Common myeloid progenitor, CD34-positive (primary cell): ENCODE measurements at regions not wholly inside any gene's neighbourhood (a gene's known extent, or its start where the extent isn't known, plus 50 kb on each side); places are given as distances from the start of the nearest gene placed in this dataset.

ENCODE experiments used
- CTCF ChIA-PET: fragments of 350-600 bp; sonication (Branson Sonifier 250); formaldehyde crosslinking; loops from one replicate; lab custom pipeline; 2021; ENCODE audit warnings: antibody characterized with exemption; lab: Charles Lee
- POLR2A ChIA-PET: fragments of 350-600 bp; sonication (Branson Sonifier 250); formaldehyde crosslinking; loops from one replicate; lab custom pipeline; 2021; ENCODE audit warnings: antibody characterized with exemption; lab: Charles Lee
- DNase-seq, 3 donors: peaks; one replicate each; pipeline versions ENCODE4 v3.0.0 to v3.0.0-alpha.2; 2013
- H3K27ac ChIP-seq, 2 experiments: 1 replicate in 1 of 2; 2 replicates in 1 of 2; pipeline ENCODE4 v1.7.0; 2013; ENCODE audit warnings: inconsistent platforms in 2 of 2, low read length in 2 of 2, mild to moderate bottlenecking in 2 of 2, low read depth in 1 of 2, moderate library complexity in 1 of 2; ENCODE audit not compliant: severe bottlenecking in 2 of 2, insufficient read depth in 1 of 2, poor library complexity in 1 of 2
- H3K27me3 ChIP-seq, 5 experiments: replicated peaks in 2 of 5; 1 replicate in 3 of 5; 2 replicates in 2 of 5; pipeline versions ENCODE4 v1.6.1 to v1.7.0; 2013; ENCODE audit warnings: low read length in 4 of 5, mild to moderate bottlenecking in 2 of 5, moderate library complexity in 2 of 5, inconsistent platforms in 1 of 5; ENCODE audit not compliant: insufficient read depth in 5 of 5, control insufficient read depth in 4 of 5
- H3K36me3 ChIP-seq, 4 experiments: 1 replicate in 2 of 4; 2 replicates in 2 of 4; pipeline versions ENCODE4 v1.6.1 to v1.7.0; 2013; ENCODE audit warnings: low read length in 3 of 4, control low read depth in 1 of 4, mild to moderate bottlenecking in 1 of 4; ENCODE audit not compliant: control insufficient read depth in 4 of 4, insufficient read depth in 4 of 4
- H3K4me1 ChIP-seq, 4 experiments: 1 replicate in 3 of 4; 2 replicates in 1 of 4; pipeline versions ENCODE4 v1.6.1 to v1.7.1; 2013; ENCODE audit warnings: low read length in 3 of 4, mild to moderate bottlenecking in 3 of 4, control low read depth in 1 of 4, inconsistent platforms in 1 of 4, moderate library complexity in 1 of 4; ENCODE audit not compliant: control insufficient read depth in 4 of 4, insufficient read depth in 4 of 4; ENCODE audit errors: control extremely low read depth in 1 of 4
- H3K4me3 ChIP-seq, 7 experiments: 1 replicate in 4 of 7; 2 replicates in 3 of 7; pipeline versions ENCODE4 v1.5.1 to v1.7.0; 2013; ENCODE audit warnings: mild to moderate bottlenecking in 7 of 7, low read length in 6 of 7, moderate library complexity in 6 of 7, inconsistent platforms in 2 of 7, low read depth in 2 of 7, control low read depth in 1 of 7; ENCODE audit not compliant: insufficient read depth in 4 of 7, control insufficient read depth in 1 of 7; ENCODE audit errors: extremely low read depth in 1 of 7
- H3K9me3 ChIP-seq, 5 experiments: 1 replicate in 4 of 5; 2 replicates in 1 of 5; pipeline versions ENCODE4 v1.6.1 to v1.7.1; 2013; ENCODE audit warnings: low read length in 4 of 5, mild to moderate bottlenecking in 2 of 5, inconsistent platforms in 1 of 5, low read depth in 1 of 5, moderate library complexity in 1 of 5; ENCODE audit not compliant: control insufficient read depth in 4 of 5, insufficient read depth in 2 of 5; ENCODE audit errors: control extremely low read depth in 1 of 5
- WGBS: methylation state at CpG from one replicate; pipeline ENCODE4 v1.1.5; 2013; ENCODE audit not compliant: insufficient coverage; 5-methylcytosine and 5-hydroxymethylcytosine counted together

DNA sequence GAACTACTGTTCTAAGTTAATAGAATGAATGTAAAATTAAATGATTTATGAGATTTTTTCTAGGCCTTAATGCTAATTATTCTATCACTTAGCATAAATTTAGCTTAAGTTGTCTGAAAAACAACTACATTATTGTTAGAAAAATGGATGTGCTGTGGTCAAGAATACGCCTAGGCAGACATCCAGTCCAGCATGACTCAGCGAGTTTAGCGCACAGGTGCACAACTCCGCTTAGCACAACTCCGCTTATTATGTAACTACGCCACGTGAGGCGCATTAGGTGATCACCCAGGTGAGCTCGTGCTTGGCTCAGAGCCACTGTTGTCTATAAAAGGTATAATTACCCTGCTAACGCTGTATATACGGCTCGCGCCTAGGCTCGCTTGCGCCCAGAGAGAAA, 1043.6 kb upstream of the ADGRL4 start:
- Histone ChIP-seq H3K4me3 (no peak overlapping the region), H3K27ac (no peak overlapping the region), H3K4me1 (no peaks in the 10 kb centered on the region), H3K9me3 (peaks cover 0 to 8% (median 0%) of the 10 kb centered on the region in 5 experiments), H3K27me3 (no peaks in the 10 kb centered on the region), H3K36me3 (no peaks in the 10 kb centered on the region)
- POLR2A ChIA-PET: no interaction called here
- CTCF ChIA-PET: no interaction called here
- no peak for DNase-seq
- WGBS: 97% methylated on average over 15 of the region's 15 CpGs

DNA sequence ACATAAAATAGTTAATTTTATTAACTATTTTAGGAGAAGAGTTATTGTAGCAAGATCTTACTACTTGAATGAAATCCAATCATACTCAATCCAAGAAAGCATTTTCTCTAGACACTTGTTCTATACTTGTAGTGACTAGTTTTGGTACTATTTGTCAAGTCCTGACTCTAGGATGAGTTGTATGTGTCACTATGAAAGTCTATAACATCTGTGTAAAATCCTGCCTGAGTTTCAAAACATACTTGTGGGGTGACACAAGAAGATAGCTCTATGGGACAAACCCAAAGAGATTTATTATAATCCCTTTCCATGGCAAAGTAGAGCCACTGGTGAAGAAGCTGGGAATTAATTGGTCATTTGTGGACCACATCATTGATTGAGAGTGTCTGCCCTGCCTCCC, 1042.2 kb upstream of the ADGRL4 start:
- Histone ChIP-seq H3K4me1 (no peaks in the 10 kb centered on the region), H3K9me3 (peaks cover 0 to 5% (median 0%) of the 10 kb centered on the region in 5 experiments), H3K4me3 (no peak overlapping the region), H3K36me3 (no peaks in the 10 kb centered on the region), H3K27me3 (no peaks in the 10 kb centered on the region), H3K27ac (no peak overlapping the region)
- DNase-seq: no peak
- POLR2A ChIA-PET: no interaction called here
- CTCF ChIA-PET: no interaction called here

DNA sequence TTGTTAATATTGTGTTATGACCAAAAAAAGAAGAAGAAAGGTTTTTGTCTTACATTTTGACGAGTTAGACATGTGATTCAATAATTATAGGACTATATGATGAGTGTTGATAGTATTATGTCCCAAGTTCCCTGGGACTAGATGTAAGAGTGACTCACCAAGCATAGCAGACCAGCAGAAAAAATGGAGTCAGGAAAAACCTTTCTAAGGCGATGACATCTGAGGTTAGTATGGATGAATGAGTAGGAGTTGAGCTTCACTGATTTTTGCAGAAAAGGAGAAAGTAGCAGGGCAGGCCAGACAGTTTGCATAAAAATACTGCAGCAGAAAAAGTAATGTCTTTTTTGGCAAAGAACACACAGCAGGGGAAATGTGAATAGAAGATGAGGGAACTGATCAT, 1041.3 kb upstream of the ADGRL4 start:
- ChIA-PET POLR2A (no interaction called here), CTCF (interaction anchor here (1.3 kb wide), 1 partner anchor 11 kb away, joined by 5 read pairs; no protein-coding TSS in a partner anchor)
- no peak overlapping the region for H3K27ac ChIP-seq
- H3K27me3 ChIP-seq: no peaks in the 10 kb centered on the region
- DNase-seq: no peak
- H3K4me3 ChIP-seq: no peak overlapping the region
- H3K9me3 ChIP-seq: peaks cover 0 to 5% (median 0%) of the 10 kb centered on the region in 5 experiments
- 90% methylated on average over 2 of the region's 2 CpGs for WGBS
- H3K36me3 ChIP-seq: no peaks in the 10 kb centered on the region
- no peaks in the 10 kb centered on the region for H3K4me1 ChIP-seq

DNA sequence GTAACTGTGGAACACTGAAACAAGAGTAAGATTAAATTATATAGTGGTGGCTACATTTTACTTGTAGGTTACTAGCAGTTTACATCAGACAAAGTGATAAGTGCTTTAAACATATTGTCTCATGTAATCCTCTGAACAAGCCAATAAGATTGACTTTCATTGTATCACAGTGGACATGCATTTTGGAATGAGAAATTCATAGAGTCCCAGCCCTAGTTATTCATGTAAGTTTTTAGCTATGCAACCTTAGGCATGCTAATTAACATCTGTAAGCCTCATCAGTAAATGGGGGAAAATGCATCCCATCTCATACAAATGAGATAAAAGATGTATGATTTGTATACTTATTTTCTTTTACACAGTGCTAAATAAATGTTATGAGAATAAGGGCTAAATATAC, 1038.1 kb upstream of the ADGRL4 start:
- H3K36me3 ChIP-seq: no peaks in the 10 kb centered on the region
- H3K9me3 ChIP-seq: peaks cover 0 to 2% (median 0%) of the 10 kb centered on the region in 5 experiments
- H3K4me1 ChIP-seq: no peaks in the 10 kb centered on the region
- H3K27me3 ChIP-seq: no peaks in the 10 kb centered on the region
- POLR2A ChIA-PET: no interaction called here
- CTCF ChIA-PET: no interaction called here
- no peak for DNase-seq
- H3K27ac ChIP-seq: no peak overlapping the region
- no peak overlapping the region for H3K4me3 ChIP-seq

DNA sequence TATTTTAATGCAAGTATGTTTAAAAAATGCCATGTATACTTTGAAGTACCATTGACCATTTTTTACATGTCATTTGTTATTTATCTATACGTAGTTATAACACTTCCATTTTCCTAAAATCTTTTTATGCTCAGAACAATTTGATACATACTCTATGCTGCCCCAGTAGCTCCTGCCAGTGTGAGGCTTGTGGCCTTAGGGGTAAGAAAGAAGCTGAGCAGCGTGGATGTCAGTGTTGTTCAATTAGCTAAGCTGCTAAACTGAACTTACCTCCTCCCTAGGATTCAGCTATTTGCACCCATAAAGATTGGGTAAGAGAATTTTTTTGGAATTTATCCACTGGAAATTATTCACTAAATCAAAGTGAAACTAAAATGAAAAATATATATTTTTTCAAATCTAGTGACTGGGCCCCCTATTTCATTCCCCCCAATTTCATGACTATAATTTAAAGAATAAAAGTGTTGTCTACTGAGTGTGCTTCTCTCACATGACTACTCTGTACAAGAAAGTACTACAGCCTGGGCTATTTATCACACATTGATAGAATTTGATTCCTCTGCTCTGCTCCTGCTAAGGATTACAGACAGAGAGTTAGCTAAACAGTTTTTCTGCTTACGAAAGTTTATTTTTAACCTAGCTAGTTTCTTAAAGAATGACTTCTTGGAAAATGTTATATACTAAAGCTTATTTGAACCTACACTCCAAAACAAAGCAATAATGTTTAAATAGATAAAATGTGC, 1030.3 kb upstream of the ADGRL4 start:
- no CpG with 5 or more reads among the region's 3 CpGs for WGBS

DNA sequence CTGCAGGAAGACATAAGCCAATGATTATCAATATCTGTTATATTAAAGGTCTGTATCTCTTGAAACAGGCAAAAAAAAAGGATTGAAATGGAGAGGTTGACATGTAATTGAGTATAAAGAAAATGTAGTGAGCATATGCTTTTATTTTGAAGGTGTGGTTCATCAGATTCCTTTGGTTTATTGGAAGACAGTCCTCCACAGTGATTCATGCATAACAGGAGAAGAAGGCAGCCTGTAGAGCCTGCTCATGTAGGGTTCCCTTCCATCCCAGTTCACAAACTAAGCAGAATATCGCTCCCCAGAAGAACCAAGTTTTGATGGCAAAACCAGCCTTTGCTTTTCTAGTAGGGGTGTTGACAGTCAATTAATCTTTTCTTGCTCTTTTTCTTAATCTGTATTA, 1016.8 kb upstream of the ADGRL4 start:
- Histone ChIP-seq H3K27ac (no peak overlapping the region), H3K27me3 (no peaks in the 10 kb centered on the region), H3K4me1 (no peaks in the 10 kb centered on the region), H3K9me3 (peaks cover 0 to 1% (median 0%) of the 10 kb centered on the region in 5 experiments), H3K4me3 (no peak overlapping the region), H3K36me3 (no peaks in the 10 kb centered on the region)
- no peak for DNase-seq
- POLR2A ChIA-PET: no interaction called here
- 100% methylated on average over 1 of the region's 1 CpG for WGBS
- CTCF ChIA-PET: no interaction called here

More for the DNA sequence above, 1030.3 kb upstream of the ADGRL4 start:
- DNase-seq: no peak
- POLR2A ChIA-PET: no interaction called here
- Histone ChIP-seq H3K4me1 (no peaks in the 10 kb centered on the region), H3K9me3 (no peaks in the 10 kb centered on the region), H3K36me3 (no peaks in the 10 kb centered on the region), H3K4me3 (no peak overlapping the region), H3K27me3 (no peaks in the 10 kb centered on the region), H3K27ac (no peak overlapping the region)
- CTCF ChIA-PET: interaction anchor here (0.9 to 1.6 kb wide), 2 partner anchors 10 to 15 kb away, joined by 3 to 5 read pairs; no protein-coding TSS in a partner anchor

DNA sequence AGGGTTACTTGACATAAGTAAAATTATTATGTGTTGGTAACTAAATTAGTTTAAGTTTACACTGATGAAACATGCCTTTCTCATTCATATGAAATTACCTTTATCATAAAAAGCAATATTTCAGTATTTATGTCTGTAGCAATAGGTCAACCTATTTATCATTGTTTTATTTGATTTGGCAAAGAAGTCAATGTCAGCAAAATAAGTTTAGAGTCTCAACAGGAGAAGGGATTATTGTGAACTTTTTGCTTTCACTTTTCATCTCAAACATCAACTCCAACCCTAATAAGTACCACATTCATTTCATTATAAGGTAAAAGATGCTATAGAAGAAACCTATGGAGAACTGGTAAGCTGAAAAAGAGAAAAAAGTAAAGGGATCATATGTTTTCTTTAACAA, 1015.4 kb upstream of the ADGRL4 start:
- Histone ChIP-seq H3K9me3 (peaks cover 0 to 1% (median 0%) of the 10 kb centered on the region in 5 experiments), H3K4me3 (no peak overlapping the region), H3K36me3 (no peaks in the 10 kb centered on the region), H3K4me1 (no peaks in the 10 kb centered on the region), H3K27me3 (no peaks in the 10 kb centered on the region), H3K27ac (no peak overlapping the region)
- CTCF ChIA-PET: no interaction called here
- POLR2A ChIA-PET: no interaction called here
- DNase-seq: no peak
